ENCODE measurements at regions not wholly inside any gene's neighbourhood (a gene's known extent, or its start where the extent isn't known, plus 50 kb on each side); places are given as distances from the start of the nearest gene placed in this dataset.

DNA sequence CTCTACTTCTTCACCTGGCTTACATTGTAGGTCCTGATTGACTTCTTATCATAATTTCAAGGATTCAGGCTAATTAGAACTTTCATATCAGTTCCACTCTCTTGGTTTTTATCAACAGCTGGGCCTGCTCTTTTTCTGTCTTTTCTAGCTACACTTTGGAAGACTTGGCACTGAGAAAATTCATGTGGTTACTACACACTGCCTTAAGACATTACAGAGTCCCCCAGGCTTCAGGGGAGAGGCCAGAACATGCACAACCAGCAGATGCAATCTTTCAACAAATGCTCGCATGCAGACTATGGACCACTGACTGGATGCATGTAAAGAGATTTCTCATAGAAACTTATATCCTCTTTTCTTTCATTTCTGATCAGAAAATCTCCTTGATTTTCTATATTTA lies 423.5 kb downstream of the TUSC7 start:
- TF ChIP-seq, protein P1, sequence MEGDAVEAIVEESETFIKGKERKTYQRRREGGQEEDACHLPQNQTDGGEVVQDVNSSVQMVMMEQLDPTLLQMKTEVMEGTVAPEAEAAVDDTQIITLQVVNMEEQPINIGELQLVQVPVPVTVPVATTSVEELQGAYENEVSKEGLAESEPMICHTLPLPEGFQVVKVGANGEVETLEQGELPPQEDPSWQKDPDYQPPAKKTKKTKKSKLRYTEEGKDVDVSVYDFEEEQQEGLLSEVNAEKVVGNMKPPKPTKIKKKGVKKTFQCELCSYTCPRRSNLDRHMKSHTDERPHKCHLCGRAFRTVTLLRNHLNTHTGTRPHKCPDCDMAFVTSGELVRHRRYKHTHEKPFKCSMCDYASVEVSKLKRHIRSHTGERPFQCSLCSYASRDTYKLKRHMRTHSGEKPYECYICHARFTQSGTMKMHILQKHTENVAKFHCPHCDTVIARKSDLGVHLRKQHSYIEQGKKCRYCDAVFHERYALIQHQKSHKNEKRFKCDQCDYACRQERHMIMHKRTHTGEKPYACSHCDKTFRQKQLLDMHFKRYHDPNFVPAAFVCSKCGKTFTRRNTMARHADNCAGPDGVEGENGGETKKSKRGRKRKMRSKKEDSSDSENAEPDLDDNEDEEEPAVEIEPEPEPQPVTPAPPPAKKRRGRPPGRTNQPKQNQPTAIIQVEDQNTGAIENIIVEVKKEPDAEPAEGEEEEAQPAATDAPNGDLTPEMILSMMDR (IDR thresholded peaks at IDR 0.05; ENCODE audit: low read length) = no peak
- no peak for TF ChIP-seq EZH2 (optimal IDR thresholded peaks at IDR 0.05; ENCODE audit: low read depth, low read length)

Measured in MM.1S (cell line).